ENCODE measurements at regions not wholly inside any gene's neighbourhood (a gene's known extent, or its start where the extent isn't known, plus 50 kb on each side); places are given as distances from the start of the nearest gene placed in this dataset.

GRCh38 chr3:24686808-24687207 is 192.2 kb upstream of the THRB start:
- Histone ChIP-seq H3F3A (replicated peaks; ENCODE audit: low read depth) (no peaks in the 10 kb centered on the region), H3K4me3 (no peak overlapping the region), H2AFZ (no peak overlapping the region), H3K27me3 (ENCODE audit: insufficient read depth) (no peaks in the 10 kb centered on the region), H3K9me2 (ENCODE audit: insufficient read depth) (no peaks in the 10 kb centered on the region), H3K4me2 (no peak overlapping the region), H4K20me1 (replicated peaks; ENCODE audit: insufficient read depth) (no peaks in the 10 kb centered on the region), H3K79me2 (replicated peaks; ENCODE audit: insufficient read depth) (no peaks in the 10 kb centered on the region), H3K4me1 (ENCODE audit: insufficient read depth) (peaks cover 16% of the 10 kb centered on the region), H3K27ac (ENCODE audit: low read depth) (no peak overlapping the region), H3K36me3 (ENCODE audit: insufficient read depth) (no peaks in the 10 kb centered on the region)
- no peak for TF ChIP-seq EZH2 (IDR thresholded peaks at IDR 0.05; ENCODE audit: low read depth, unreplicated experiment)
- no peak for TF ChIP-seq CREB1 (CRISPR knock-in tag; IDR thresholded peaks at IDR 0.05; ENCODE audit: low read depth)
- TF ChIP-seq ZNF114 (CRISPR knock-in tag; IDR thresholded peaks at IDR 0.05) = no peak
- TF ChIP-seq CTCF (conservative IDR thresholded peaks at IDR 0.05; ENCODE audit: low read depth in 2 of 2) = no peak
- no peak for TF ChIP-seq EZH2phosphoT487 (IDR thresholded peaks at IDR 0.05; ENCODE audit: unreplicated experiment)
- TF ChIP-seq ZNF331 (CRISPR knock-in tag; IDR thresholded peaks at IDR 0.05; ENCODE audit: low read depth) = no peak
- no peak for TF ChIP-seq STAT1 (IDR thresholded peaks at IDR 0.05; ENCODE audit: unreplicated experiment)
- no peak for TF ChIP-seq ZNF462 (CRISPR knock-in tag; IDR thresholded peaks at IDR 0.05)
- no peak for TF ChIP-seq REST (IDR thresholded peaks at IDR 0.05; ENCODE audit: unreplicated experiment)
- TF ChIP-seq ETS1 (IDR thresholded peaks at IDR 0.05) = no peak
- TF ChIP-seq NANOG (IDR thresholded peaks at IDR 0.05; ENCODE audit: borderline replicate concordance) = no peak
- TF ChIP-seq JUNB (IDR thresholded peaks at IDR 0.05; ENCODE audit: unreplicated experiment) = no peak
- no peak for TF ChIP-seq POLR2AphosphoS5 (IDR thresholded peaks at IDR 0.05; ENCODE audit: low read depth)
- Mint-ChIP-seq H3K27me3 (ENCODE audit: insufficient read depth, low read depth, poor library complexity) (peaks cover 5% of the 10 kb centered on the region), H3K4me3 (no peak overlapping the region), H3K4me1 (peaks cover 23% of the 10 kb centered on the region), H3K9me3 (peaks cover 16% of the 10 kb centered on the region; the same call in 2 of the 3 replicates), H3K27ac (no peak overlapping the region), H3K36me3 (ENCODE audit: low read depth) (peaks cover 5% of the 10 kb centered on the region; the same call in 1 of the 3 replicates)
- ATAC-seq (no peak), DNase-seq (ENCODE audit: low spot score) (no peak)
